ENCODE measurements at regions not wholly inside any gene's neighbourhood (a gene's known extent, or its start where the extent isn't known, plus 50 kb on each side); places are given as distances from the start of the nearest gene placed in this dataset.

- H3K36me3 ChIP-seq, result no peaks in the 10 kb centered on the region
- intact Hi-C loops (cut with DNase I), result no loop called here
- H3K27ac ChIP-seq, result no peak overlapping the region
- DNase-seq, result no peak
- no peak for TF ChIP-seq POLR2A (IDR thresholded peaks at IDR 0.05)
- TF ChIP-seq, protein P1, sequence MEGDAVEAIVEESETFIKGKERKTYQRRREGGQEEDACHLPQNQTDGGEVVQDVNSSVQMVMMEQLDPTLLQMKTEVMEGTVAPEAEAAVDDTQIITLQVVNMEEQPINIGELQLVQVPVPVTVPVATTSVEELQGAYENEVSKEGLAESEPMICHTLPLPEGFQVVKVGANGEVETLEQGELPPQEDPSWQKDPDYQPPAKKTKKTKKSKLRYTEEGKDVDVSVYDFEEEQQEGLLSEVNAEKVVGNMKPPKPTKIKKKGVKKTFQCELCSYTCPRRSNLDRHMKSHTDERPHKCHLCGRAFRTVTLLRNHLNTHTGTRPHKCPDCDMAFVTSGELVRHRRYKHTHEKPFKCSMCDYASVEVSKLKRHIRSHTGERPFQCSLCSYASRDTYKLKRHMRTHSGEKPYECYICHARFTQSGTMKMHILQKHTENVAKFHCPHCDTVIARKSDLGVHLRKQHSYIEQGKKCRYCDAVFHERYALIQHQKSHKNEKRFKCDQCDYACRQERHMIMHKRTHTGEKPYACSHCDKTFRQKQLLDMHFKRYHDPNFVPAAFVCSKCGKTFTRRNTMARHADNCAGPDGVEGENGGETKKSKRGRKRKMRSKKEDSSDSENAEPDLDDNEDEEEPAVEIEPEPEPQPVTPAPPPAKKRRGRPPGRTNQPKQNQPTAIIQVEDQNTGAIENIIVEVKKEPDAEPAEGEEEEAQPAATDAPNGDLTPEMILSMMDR (IDR thresholded peaks at IDR 0.05), result no peak
- no peak overlapping the region for H3K4me3 ChIP-seq (replicated peaks in 1 of 3)
- no peaks in the 10 kb centered on the region for H3K4me1 ChIP-seq
- H3K9me3 ChIP-seq, result no peaks in the 10 kb centered on the region
- WGBS, 2 donors, result 62 to 63% methylated on average over 1 of the region's 1 CpG
- H3K27me3 ChIP-seq, result no peaks in the 10 kb centered on the region
Observed at GRCh38 chr12:108447168-108447832, 67.8 kb upstream of the FICD start.

- 57 to 62% methylated on average over 5 of the region's 5 CpGs for WGBS, 2 donors
- Histone ChIP-seq H3K4me1 (no peaks in the 10 kb centered on the region), H3K4me3 (replicated peaks in 1 of 3) (no peak overlapping the region), H3K36me3 (no peaks in the 10 kb centered on the region), H3K9me3 (no peaks in the 10 kb centered on the region), H3K27me3 (no peaks in the 10 kb centered on the region), H3K27ac (no peak overlapping the region)
- no peak for DNase-seq
- TF ChIP-seq POLR2A (IDR thresholded peaks at IDR 0.05), result no peak
- TF ChIP-seq, protein P1 (IDR thresholded peaks at IDR 0.05), result no peak
- intact Hi-C loops (cut with DNase I), result no loop called here
Observed at GRCh38 chr12:108446766-108447165, 68.3 kb upstream of the FICD start.

- H3K36me3 ChIP-seq, result no peaks in the 10 kb centered on the region
- DNase-seq, result no peak
- no peak overlapping the region for H3K27ac ChIP-seq
- no peaks in the 10 kb centered on the region for H3K9me3 ChIP-seq
- 80 to 83% methylated on average over 8 of the region's 8 CpGs for WGBS, 2 donors
- no peak overlapping the region for H3K4me3 ChIP-seq (replicated peaks in 1 of 3)
- H3K27me3 ChIP-seq, result no peaks in the 10 kb centered on the region
- intact Hi-C loops (cut with DNase I), result no loop called here
- H3K4me1 ChIP-seq, result no peaks in the 10 kb centered on the region
- TF ChIP-seq, protein P1 (IDR thresholded peaks at IDR 0.05), result no peak
- TF ChIP-seq POLR2A (IDR thresholded peaks at IDR 0.05), result no peak
Observed at GRCh38 chr12:108442910-108443309, 72.2 kb upstream of the FICD start.

- intact Hi-C loops (cut with DNase I), result no loop called here
- DNase-seq, result no peak
- no peaks in the 10 kb centered on the region for H3K27me3 ChIP-seq
Observed at GRCh38 chr12:108442067-108442466, 73.0 kb upstream of the FICD start.

GRCh38 chr12:108441549-108441948 lies 73.5 kb upstream of the FICD start:
- Histone ChIP-seq H3K4me1 (no peaks in the 10 kb centered on the region), H3K4me3 (replicated peaks in 1 of 3) (no peak overlapping the region), H3K9me3 (no peaks in the 10 kb centered on the region), H3K27ac (no peak overlapping the region), H3K27me3 (no peaks in the 10 kb centered on the region), H3K36me3 (no peaks in the 10 kb centered on the region)
- 41 to 59% methylated on average over 4 of the region's 4 CpGs for WGBS, 2 donors
- DNase-seq, result no peak
- TF ChIP-seq, protein P1 (IDR thresholded peaks at IDR 0.05), result no peak
- TF ChIP-seq POLR2A (IDR thresholded peaks at IDR 0.05), result no peak
- intact Hi-C loops (cut with DNase I), result no loop called here

More at GRCh38 chr12:108442067-108442466, 73.0 kb upstream of the FICD start:
- Histone ChIP-seq H3K9me3 (no peaks in the 10 kb centered on the region), H3K4me1 (no peaks in the 10 kb centered on the region), H3K27ac (no peak overlapping the region), H3K4me3 (replicated peaks in 1 of 3) (no peak overlapping the region), H3K36me3 (no peaks in the 10 kb centered on the region)
- TF ChIP-seq, protein P1 (IDR thresholded peaks at IDR 0.05), result no peak
- no peak for TF ChIP-seq POLR2A (IDR thresholded peaks at IDR 0.05)
- 11 to 12% methylated on average over 3 of the region's 3 CpGs for WGBS, 2 donors

Measured in thyroid gland (tissue), 4 donors.